CD4-positive, alpha-beta T cell (primary cell): ENCODE measurements at regions not wholly inside any gene's neighbourhood (a gene's known extent, or its start where the extent isn't known, plus 50 kb on each side); places are given as distances from the start of the nearest gene placed in this dataset.

Experiments used
- ATAC-seq: fragments of 200-7000 bp; cut with Tn5 transposase; one replicate; pipeline ENCODE4 v1.10.0; 2022; ENCODE audit warnings: mild to moderate bottlenecking; ENCODE audit not compliant: poor library complexity
- CTCF ChIA-PET: fragments of 350-600 bp; sonication (Branson Sonifier 250); formaldehyde crosslinking; loops from one replicate; lab custom pipeline; 2021; ENCODE audit warnings: antibody characterized with exemption, inconsistent platforms; lab: Charles Lee
- POLR2A ChIA-PET: fragments of 350-600 bp; sonication (Branson Sonifier 250); formaldehyde crosslinking; loops from one replicate; lab custom pipeline; 2021; ENCODE audit warnings: antibody characterized with exemption, inconsistent platforms; lab: Charles Lee
- DNase-seq, 14 experiments: peaks; one replicate each; pipeline ENCODE4 v3.0.0-alpha.2; 2013 to 2020; ENCODE audit warnings: mixed read lengths in 2 of 14
- H3K27ac ChIP-seq, 2 donors: one replicate each; pipeline versions ENCODE4 v1.5.1 to v1.7.0; 2013; ENCODE audit warnings: low read length in 2 of 2, low read depth in 1 of 2, mild to moderate bottlenecking in 1 of 2
- H3K27me3 ChIP-seq, 2 experiments: 1 replicate in 1 of 2; 2 replicates in 1 of 2; pipeline versions ENCODE4 v1.6.1 to v1.7.0; 2013; ENCODE audit warnings: low read length in 2 of 2, control low read depth in 1 of 2, mild to moderate bottlenecking in 1 of 2, moderate library complexity in 1 of 2; ENCODE audit not compliant: insufficient read depth in 2 of 2, control insufficient read depth in 1 of 2
- H3K36me3 ChIP-seq: one replicate; pipeline ENCODE4 v1.6.1; 2013; ENCODE audit warnings: low read length, control low read depth; ENCODE audit not compliant: insufficient read depth
- H3K4me1 ChIP-seq: one replicate; pipeline ENCODE4 v1.6.1; 2013; ENCODE audit warnings: low read length, control low read depth; ENCODE audit not compliant: insufficient read depth
- H3K4me3 ChIP-seq: one replicate; pipeline ENCODE4 v1.5.1; 2013; ENCODE audit warnings: mild to moderate bottlenecking, low read length, moderate library complexity
- H3K9me3 ChIP-seq, 2 experiments: 1 replicate in 1 of 2; 2 replicates in 1 of 2; pipeline versions ENCODE4 v1.6.1 to v1.7.0; 2013; ENCODE audit warnings: low read length in 2 of 2, mild to moderate bottlenecking in 2 of 2, control low read depth in 1 of 2, moderate library complexity in 1 of 2; ENCODE audit not compliant: control insufficient read depth in 1 of 2, insufficient read depth in 1 of 2
- H3K27ac Mint-ChIP-seq: one replicate; pipeline ENCODE4 v1.8.0; 2020; ENCODE audit warnings: mixed read lengths
- H3K27me3 Mint-ChIP-seq: one replicate; pipeline ENCODE4 v1.8.0; 2021; ENCODE audit warnings: mixed read lengths
- H3K36me3 Mint-ChIP-seq: one replicate; pipeline ENCODE4 v1.8.0; 2021; ENCODE audit warnings: low read depth, mixed read lengths
- H3K4me1 Mint-ChIP-seq: one replicate; pipeline ENCODE4 v1.8.0; 2021; ENCODE audit warnings: low read depth, mixed read lengths
- H3K4me3 Mint-ChIP-seq: one replicate; pipeline ENCODE4 v1.8.0; 2020; ENCODE audit warnings: mild to moderate bottlenecking, mixed read lengths
- H3K9me3 Mint-ChIP-seq: one replicate; pipeline ENCODE4 v1.8.0; 2020; ENCODE audit warnings: mixed read lengths
- intact Hi-C, 2 experiments: fragments of 100-400 bp; cut with DNase I in 1 of 2; cut with micrococcal nuclease in 1 of 2; formaldehyde crosslinking; loops; one replicate each; pipeline versions ENCODE4 v1.15.1 to v1.9.0; 2023 to 2025; cut with DNase I, micrococcal nuclease
- TF ChIP-seq, protein P1 (sequence below): fragments of 200-600 bp; IDR thresholded peaks from one replicate; pipeline ENCODE4 v1.8.0; 2022; ENCODE audit warnings: antibody characterized with exemption, mild to moderate bottlenecking

DNA sequence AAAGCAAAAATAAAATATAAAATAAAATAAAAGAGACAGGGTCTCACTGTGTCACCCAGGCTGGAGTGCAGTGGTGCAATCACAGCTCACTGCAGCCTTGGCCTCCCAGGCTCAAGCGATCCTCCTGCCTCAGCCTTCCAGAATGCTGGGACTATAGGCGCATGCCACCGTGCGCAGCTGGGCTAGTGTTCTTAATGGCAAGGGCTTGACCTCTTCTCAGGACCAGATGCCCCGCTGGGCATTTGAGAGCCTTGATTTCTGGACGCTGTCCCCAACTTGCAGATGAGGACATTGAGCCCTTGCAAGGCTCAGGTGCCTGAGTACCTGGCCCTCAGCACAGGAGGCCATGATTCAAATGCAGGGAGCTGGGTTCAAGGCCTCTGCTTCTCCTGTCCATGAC, 82.6 kb downstream of the DHCR7 start:
- DNase-seq (no peak), ATAC-seq (no peak)
- ChIA-PET POLR2A (no interaction called here), CTCF (no interaction called here)
- Histone ChIP-seq H3K36me3 (no peaks in the 10 kb centered on the region), H3K4me1 (no peaks in the 10 kb centered on the region), H3K4me3 (no peak overlapping the region), H3K27me3 (no peaks in the 10 kb centered on the region), H3K9me3 (peaks cover 0 to 14% of the 10 kb centered on the region in 2 experiments), H3K27ac (no peak overlapping the region)
- intact Hi-C loops: no loop called here
- TF ChIP-seq, protein P1, sequence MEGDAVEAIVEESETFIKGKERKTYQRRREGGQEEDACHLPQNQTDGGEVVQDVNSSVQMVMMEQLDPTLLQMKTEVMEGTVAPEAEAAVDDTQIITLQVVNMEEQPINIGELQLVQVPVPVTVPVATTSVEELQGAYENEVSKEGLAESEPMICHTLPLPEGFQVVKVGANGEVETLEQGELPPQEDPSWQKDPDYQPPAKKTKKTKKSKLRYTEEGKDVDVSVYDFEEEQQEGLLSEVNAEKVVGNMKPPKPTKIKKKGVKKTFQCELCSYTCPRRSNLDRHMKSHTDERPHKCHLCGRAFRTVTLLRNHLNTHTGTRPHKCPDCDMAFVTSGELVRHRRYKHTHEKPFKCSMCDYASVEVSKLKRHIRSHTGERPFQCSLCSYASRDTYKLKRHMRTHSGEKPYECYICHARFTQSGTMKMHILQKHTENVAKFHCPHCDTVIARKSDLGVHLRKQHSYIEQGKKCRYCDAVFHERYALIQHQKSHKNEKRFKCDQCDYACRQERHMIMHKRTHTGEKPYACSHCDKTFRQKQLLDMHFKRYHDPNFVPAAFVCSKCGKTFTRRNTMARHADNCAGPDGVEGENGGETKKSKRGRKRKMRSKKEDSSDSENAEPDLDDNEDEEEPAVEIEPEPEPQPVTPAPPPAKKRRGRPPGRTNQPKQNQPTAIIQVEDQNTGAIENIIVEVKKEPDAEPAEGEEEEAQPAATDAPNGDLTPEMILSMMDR: no peak
- Mint-ChIP-seq H3K4me1 (no peaks in the 10 kb centered on the region), H3K27me3 (no peaks in the 10 kb centered on the region), H3K9me3 (no peaks in the 10 kb centered on the region), H3K27ac (no peak overlapping the region), H3K36me3 (no peaks in the 10 kb centered on the region), H3K4me3 (no peak overlapping the region)

DNA sequence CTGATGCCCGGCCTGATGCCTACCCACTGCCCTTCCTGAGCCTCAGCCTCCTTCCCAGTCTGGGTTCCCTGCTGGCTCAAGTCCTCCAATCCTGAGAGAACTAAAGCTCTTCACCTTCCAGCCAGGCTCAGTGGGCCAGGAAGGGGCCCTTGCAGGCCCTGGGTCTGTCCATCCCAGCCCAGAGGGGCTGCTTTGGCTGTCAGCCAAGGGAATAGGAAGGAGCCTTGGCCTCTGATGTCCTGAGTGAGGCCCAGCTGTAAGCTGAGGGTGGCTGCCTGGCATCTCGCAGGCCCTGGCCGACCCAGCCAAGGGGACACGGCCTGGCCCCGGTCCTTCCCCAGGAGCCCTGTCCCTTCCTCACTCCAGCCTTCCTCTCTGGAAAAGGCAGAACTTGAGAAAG, 83.4 kb downstream of the DHCR7 start:
- TF ChIP-seq, protein P1: no peak
- Histone ChIP-seq H3K4me3 (no peak overlapping the region), H3K4me1 (no peaks in the 10 kb centered on the region), H3K27me3 (no peaks in the 10 kb centered on the region), H3K36me3 (no peaks in the 10 kb centered on the region), H3K9me3 (peaks cover 0 to 14% of the 10 kb centered on the region in 2 experiments), H3K27ac (no peak overlapping the region)
- POLR2A ChIA-PET: no interaction called here
- ATAC-seq (no peak), DNase-seq (no peak)
- H3K4me1 Mint-ChIP-seq: no peaks in the 10 kb centered on the region
- H3K4me3 Mint-ChIP-seq: no peak overlapping the region
- no peaks in the 10 kb centered on the region for H3K27me3 Mint-ChIP-seq
- CTCF ChIA-PET: no interaction called here
- no peaks in the 10 kb centered on the region for H3K36me3 Mint-ChIP-seq
- intact Hi-C loops: no loop called here
- H3K27ac Mint-ChIP-seq: no peak overlapping the region
- no peaks in the 10 kb centered on the region for H3K9me3 Mint-ChIP-seq

DNA sequence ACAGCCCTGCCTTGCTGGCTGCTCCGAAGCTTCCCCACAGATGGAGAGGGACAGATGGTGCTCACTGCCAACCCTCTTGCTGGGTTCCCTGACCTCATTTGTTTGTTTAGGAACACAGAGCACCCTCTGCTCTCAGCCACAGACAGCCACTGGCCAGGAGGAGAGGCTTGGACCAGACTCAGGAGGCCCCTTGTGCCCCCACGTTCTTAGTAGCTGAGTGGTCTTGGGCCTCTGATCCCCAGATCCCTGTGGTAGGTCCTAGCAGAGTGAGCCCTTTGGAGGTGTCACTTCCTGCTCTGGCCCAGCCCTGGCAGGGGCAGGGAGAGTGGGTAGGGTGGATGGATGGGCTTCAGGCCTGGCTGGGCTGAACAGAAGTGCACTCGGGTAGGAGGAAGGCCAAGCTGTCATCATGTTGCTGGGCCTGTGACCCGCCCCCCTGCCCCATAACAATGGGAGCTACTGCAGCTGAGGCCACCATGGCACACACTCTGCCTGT, 84.0 kb downstream of the DHCR7 start:
- no peak overlapping the region for H3K27ac ChIP-seq
- POLR2A ChIA-PET: no interaction called here
- no peaks in the 10 kb centered on the region for H3K36me3 ChIP-seq
- no peaks in the 10 kb centered on the region for H3K27me3 ChIP-seq
- intact Hi-C loops: no loop called here
- TF ChIP-seq, protein P1: no peak
- Mint-ChIP-seq H3K4me1 (no peaks in the 10 kb centered on the region), H3K27me3 (peaks cover under 1% of the 10 kb centered on the region), H3K36me3 (no peaks in the 10 kb centered on the region), H3K9me3 (no peaks in the 10 kb centered on the region), H3K27ac (no peak overlapping the region), H3K4me3 (no peak overlapping the region)
- ATAC-seq (no peak), DNase-seq (no peak)
- H3K4me1 ChIP-seq: no peaks in the 10 kb centered on the region
- peaks cover 0 to 14% of the 10 kb centered on the region in 2 experiments for H3K9me3 ChIP-seq
- no peak overlapping the region for H3K4me3 ChIP-seq
- CTCF ChIA-PET: no interaction called here
